ENCODE measurements at regions not wholly inside any gene's neighbourhood (a gene's known extent, or its start where the extent isn't known, plus 50 kb on each side); places are given as distances from the start of the nearest gene placed in this dataset.

DNA sequence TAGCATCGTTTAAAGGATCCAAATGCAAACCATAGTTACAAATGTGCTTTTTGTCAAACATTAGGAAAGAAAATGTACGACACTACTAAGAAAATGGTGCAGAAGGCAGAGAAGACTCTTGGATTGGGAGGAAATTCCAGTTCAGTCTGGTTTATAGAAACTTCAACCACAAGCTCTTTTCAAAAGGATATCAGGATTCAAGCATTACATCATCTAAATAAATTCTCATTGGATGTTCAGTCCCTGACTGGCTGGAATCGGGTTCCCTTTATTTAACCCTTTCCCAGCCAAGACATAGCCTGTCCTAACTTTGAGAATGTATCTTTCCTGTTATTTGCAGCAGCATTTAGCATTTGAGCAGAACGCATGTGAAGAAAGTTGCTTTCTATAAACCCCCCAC lies 184.6 kb downstream of the LMO4 start:
- POLR2A ChIA-PET, result no interaction called here
- in situ Hi-C loops (cut with HindIII; ENCODE audit: low pct_unique_long_range_greater_than_20kb, low sequenced_read_pairs) (no loop called here), intact Hi-C loops (cut with micrococcal nuclease; ENCODE audit: unreplicated experiment) (no loop called here)
- DNase-seq (ENCODE audit: low read depth, low spot score), result no peak
- Histone ChIP-seq H3K27ac (ENCODE audit: low read length) (no peak overlapping the region), H3K27me3 (ENCODE audit: control insufficient read depth, insufficient read depth, low read length) (no peaks in the 10 kb centered on the region), H3K4me3 (ENCODE audit: low read depth in 2 of 2, low read length in 2 of 2) (no peak overlapping the region), H3K4me1 (ENCODE audit: control insufficient read depth, insufficient read depth, low read length) (no peaks in the 10 kb centered on the region), H3K36me3 (ENCODE audit: control insufficient read depth, insufficient read depth, low read length) (no peaks in the 10 kb centered on the region), H3K9me3 (ENCODE audit: control insufficient read depth, insufficient read depth, low read depth, low read length) (no peaks in the 10 kb centered on the region)
- BruUV-seq (replicated peaks), result no TSS peak
- TF ChIP-seq SIN3A (IDR thresholded peaks at IDR 0.05; ENCODE audit: borderline replicate concordance, insufficient read depth, low read depth, low read length), result no peak
- TF ChIP-seq TCF7L2 (IDR thresholded peaks at IDR 0.05; ENCODE audit: low read depth, low read length), result no peak
- no peak for TF ChIP-seq POLR2AphosphoS5 (IDR thresholded peaks at IDR 0.05; ENCODE audit: low read depth, low read length)
- TF ChIP-seq, protein P1, sequence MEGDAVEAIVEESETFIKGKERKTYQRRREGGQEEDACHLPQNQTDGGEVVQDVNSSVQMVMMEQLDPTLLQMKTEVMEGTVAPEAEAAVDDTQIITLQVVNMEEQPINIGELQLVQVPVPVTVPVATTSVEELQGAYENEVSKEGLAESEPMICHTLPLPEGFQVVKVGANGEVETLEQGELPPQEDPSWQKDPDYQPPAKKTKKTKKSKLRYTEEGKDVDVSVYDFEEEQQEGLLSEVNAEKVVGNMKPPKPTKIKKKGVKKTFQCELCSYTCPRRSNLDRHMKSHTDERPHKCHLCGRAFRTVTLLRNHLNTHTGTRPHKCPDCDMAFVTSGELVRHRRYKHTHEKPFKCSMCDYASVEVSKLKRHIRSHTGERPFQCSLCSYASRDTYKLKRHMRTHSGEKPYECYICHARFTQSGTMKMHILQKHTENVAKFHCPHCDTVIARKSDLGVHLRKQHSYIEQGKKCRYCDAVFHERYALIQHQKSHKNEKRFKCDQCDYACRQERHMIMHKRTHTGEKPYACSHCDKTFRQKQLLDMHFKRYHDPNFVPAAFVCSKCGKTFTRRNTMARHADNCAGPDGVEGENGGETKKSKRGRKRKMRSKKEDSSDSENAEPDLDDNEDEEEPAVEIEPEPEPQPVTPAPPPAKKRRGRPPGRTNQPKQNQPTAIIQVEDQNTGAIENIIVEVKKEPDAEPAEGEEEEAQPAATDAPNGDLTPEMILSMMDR (IDR thresholded peaks at IDR 0.05), result no peak
- TF ChIP-seq, protein P2, sequence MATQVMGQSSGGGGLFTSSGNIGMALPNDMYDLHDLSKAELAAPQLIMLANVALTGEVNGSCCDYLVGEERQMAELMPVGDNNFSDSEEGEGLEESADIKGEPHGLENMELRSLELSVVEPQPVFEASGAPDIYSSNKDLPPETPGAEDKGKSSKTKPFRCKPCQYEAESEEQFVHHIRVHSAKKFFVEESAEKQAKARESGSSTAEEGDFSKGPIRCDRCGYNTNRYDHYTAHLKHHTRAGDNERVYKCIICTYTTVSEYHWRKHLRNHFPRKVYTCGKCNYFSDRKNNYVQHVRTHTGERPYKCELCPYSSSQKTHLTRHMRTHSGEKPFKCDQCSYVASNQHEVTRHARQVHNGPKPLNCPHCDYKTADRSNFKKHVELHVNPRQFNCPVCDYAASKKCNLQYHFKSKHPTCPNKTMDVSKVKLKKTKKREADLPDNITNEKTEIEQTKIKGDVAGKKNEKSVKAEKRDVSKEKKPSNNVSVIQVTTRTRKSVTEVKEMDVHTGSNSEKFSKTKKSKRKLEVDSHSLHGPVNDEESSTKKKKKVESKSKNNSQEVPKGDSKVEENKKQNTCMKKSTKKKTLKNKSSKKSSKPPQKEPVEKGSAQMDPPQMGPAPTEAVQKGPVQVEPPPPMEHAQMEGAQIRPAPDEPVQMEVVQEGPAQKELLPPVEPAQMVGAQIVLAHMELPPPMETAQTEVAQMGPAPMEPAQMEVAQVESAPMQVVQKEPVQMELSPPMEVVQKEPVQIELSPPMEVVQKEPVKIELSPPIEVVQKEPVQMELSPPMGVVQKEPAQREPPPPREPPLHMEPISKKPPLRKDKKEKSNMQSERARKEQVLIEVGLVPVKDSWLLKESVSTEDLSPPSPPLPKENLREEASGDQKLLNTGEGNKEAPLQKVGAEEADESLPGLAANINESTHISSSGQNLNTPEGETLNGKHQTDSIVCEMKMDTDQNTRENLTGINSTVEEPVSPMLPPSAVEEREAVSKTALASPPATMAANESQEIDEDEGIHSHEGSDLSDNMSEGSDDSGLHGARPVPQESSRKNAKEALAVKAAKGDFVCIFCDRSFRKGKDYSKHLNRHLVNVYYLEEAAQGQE (IDR thresholded peaks at IDR 0.05; ENCODE audit: insufficient read depth in 1 of 2, low read depth in 2 of 2, low read length in 1 of 2), result no peak
- no peak for ATAC-seq
- CTCF ChIA-PET, result no interaction called here

DNA sequence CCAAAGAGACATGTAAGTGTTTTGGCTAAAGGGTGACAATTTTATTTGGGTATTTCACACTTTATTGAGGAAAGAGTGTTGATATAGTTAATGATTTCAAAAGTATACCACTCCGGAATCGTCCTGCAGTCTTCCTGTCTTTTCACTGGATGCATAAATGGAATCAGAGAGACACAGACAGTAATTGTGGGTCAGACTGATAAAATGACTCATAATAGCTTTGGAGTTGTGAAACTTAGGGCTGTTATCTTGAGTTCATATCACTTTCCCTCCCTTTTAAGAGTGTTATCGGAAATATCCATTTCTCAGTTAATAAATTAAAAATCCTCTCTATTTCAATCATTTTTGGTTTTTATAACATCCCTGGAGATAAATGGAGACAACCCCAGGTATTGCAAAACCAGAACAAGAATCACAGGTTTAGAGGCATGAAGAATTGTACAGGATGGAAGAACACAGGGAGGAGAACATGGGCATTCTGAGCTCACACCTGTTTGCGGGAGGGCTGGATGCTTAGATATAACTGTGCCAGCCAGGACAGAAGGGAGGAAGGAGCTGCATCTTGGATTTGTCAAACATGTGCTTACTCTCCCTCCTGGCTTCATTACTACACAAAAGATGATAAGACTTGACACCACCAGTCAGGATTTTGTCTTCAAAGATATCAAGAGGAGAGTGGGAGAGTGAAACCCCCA lies 185.4 kb downstream of the LMO4 start:
- TF ChIP-seq, protein P2 (IDR thresholded peaks at IDR 0.05; ENCODE audit: insufficient read depth in 1 of 2, low read depth in 2 of 2, low read length in 1 of 2), result no peak
- TF ChIP-seq SIN3A (IDR thresholded peaks at IDR 0.05; ENCODE audit: borderline replicate concordance, insufficient read depth, low read depth, low read length) (no peak), TCF7L2 (IDR thresholded peaks at IDR 0.05; ENCODE audit: low read depth, low read length) (no peak), POLR2AphosphoS5 (IDR thresholded peaks at IDR 0.05; ENCODE audit: low read depth, low read length) (no peak)
- TF ChIP-seq, protein P1 (IDR thresholded peaks at IDR 0.05), result no peak
- no peak for DNase-seq (ENCODE audit: low read depth, low spot score)
- POLR2A ChIA-PET, result no interaction called here
- no peaks in the 10 kb centered on the region for H3K4me1 ChIP-seq (ENCODE audit: control insufficient read depth, insufficient read depth, low read length)
- H3K27me3 ChIP-seq (ENCODE audit: control insufficient read depth, insufficient read depth, low read length), result no peaks in the 10 kb centered on the region
- H3K36me3 ChIP-seq (ENCODE audit: control insufficient read depth, insufficient read depth, low read length), result no peaks in the 10 kb centered on the region
- H3K9me3 ChIP-seq (ENCODE audit: control insufficient read depth, insufficient read depth, low read depth, low read length), result no peaks in the 10 kb centered on the region
- CTCF ChIA-PET, result no interaction called here
- intact Hi-C loops (cut with micrococcal nuclease; ENCODE audit: unreplicated experiment), result no loop called here
- in situ Hi-C loops (cut with HindIII; ENCODE audit: low pct_unique_long_range_greater_than_20kb, low sequenced_read_pairs), result no loop called here
- no peak overlapping the region for H3K27ac ChIP-seq (ENCODE audit: low read length)
- BruUV-seq (replicated peaks), result no TSS peak
- no peak overlapping the region for H3K4me3 ChIP-seq (ENCODE audit: low read depth in 2 of 2, low read length in 2 of 2)
- ATAC-seq, result no peak

Measured in Panc1 (cell line).